Glutamatergic neuron (in vitro differentiated cells): ENCODE measurements at regions not wholly inside any gene's neighbourhood (a gene's known extent, or its start where the extent isn't known, plus 50 kb on each side); places are given as distances from the start of the nearest gene placed in this dataset.

Experiments
- DNase-seq: peaks from one replicate; pipeline ENCODE4 v3.0.0; 2022
- H3K27ac Mint-ChIP-seq: one replicate; pipeline ENCODE4 v1.8.0; 2020; ENCODE audit warnings: mild to moderate bottlenecking, mixed read lengths, inconsistent platforms; ENCODE audit not compliant: unreplicated experiment
- H3K27me3 Mint-ChIP-seq: one replicate; pipeline ENCODE4 v1.8.0; 2020; ENCODE audit warnings: mild to moderate bottlenecking, moderate library complexity, mixed read lengths, inconsistent platforms; ENCODE audit not compliant: unreplicated experiment
- H3K36me3 Mint-ChIP-seq: one replicate; pipeline ENCODE4 v1.8.0; 2020; ENCODE audit warnings: mild to moderate bottlenecking, mixed read lengths, inconsistent platforms; ENCODE audit not compliant: unreplicated experiment
- H3K4me1 Mint-ChIP-seq: one replicate; pipeline ENCODE4 v1.8.0; 2020; ENCODE audit warnings: mild to moderate bottlenecking, low read depth, mixed read lengths, inconsistent platforms; ENCODE audit not compliant: unreplicated experiment
- H3K4me3 Mint-ChIP-seq: one replicate; pipeline ENCODE4 v1.8.0; 2020; ENCODE audit warnings: mild to moderate bottlenecking, mixed read lengths, inconsistent platforms; ENCODE audit not compliant: unreplicated experiment
- H3K9me3 Mint-ChIP-seq: one replicate; pipeline ENCODE4 v1.8.0; 2020; ENCODE audit warnings: mild to moderate bottlenecking, moderate library complexity, mixed read lengths, inconsistent platforms; ENCODE audit not compliant: unreplicated experiment
- TF ChIP-seq, protein P1 (sequence below): fragments of 200-600 bp; sonication (generic); IDR thresholded peaks from one replicate; pipeline ENCODE4 v1.5.0; 2021; ENCODE audit not compliant: partially characterized antibody, unreplicated experiment

DNA sequence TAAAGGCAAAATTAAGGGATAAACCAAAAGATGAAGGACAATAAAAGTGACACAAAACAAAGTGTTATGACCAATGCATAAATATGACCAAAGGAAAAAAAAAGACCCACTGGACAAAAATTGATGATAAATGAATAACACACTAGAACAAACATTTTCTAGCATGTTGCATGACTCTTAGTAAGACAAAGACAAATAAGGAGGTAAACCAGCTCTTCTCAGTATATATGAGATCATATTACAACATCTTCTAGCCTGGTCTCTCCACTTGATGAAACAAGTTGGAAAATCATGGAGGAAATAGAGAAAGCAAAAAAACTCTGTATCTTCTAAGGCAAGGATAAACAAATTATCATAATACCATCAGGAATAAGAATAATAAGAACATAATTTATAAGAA is 163.9 kb upstream of the GBE1 start:
- no peak for DNase-seq
- Mint-ChIP-seq H3K27me3 (no peaks in the 10 kb centered on the region), H3K4me3 (no peak overlapping the region), H3K27ac (no peak overlapping the region), H3K9me3 (peaks cover 2% of the 10 kb centered on the region), H3K4me1 (peaks cover 3% of the 10 kb centered on the region), H3K36me3 (no peaks in the 10 kb centered on the region)
- TF ChIP-seq, protein P1, sequence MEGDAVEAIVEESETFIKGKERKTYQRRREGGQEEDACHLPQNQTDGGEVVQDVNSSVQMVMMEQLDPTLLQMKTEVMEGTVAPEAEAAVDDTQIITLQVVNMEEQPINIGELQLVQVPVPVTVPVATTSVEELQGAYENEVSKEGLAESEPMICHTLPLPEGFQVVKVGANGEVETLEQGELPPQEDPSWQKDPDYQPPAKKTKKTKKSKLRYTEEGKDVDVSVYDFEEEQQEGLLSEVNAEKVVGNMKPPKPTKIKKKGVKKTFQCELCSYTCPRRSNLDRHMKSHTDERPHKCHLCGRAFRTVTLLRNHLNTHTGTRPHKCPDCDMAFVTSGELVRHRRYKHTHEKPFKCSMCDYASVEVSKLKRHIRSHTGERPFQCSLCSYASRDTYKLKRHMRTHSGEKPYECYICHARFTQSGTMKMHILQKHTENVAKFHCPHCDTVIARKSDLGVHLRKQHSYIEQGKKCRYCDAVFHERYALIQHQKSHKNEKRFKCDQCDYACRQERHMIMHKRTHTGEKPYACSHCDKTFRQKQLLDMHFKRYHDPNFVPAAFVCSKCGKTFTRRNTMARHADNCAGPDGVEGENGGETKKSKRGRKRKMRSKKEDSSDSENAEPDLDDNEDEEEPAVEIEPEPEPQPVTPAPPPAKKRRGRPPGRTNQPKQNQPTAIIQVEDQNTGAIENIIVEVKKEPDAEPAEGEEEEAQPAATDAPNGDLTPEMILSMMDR, result no peak

DNA sequence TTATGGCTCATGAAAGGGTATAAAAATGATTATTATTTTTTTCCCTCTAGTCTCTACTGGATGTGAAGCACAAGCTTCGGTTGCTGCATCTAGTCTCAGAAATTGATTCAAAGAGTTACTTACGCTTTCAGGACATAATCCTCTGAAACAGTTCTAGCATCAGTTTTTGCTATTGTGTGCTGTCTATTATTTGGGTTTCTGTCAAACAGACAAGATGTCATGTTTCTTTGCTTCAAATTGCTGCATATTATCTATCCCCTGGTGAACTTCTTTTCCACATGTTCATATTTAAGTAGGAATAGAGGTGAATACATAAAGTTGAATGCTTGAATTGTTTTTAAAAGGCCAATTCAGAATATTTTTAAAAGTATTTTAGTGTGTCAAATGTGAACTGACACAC is 161.6 kb upstream of the GBE1 start:
- Mint-ChIP-seq H3K4me1 (peaks cover 3% of the 10 kb centered on the region), H3K36me3 (no peaks in the 10 kb centered on the region), H3K27ac (no peak overlapping the region), H3K9me3 (peaks cover 2% of the 10 kb centered on the region), H3K4me3 (no peak overlapping the region), H3K27me3 (no peaks in the 10 kb centered on the region)
- TF ChIP-seq, protein P1, result no peak
- no peak for DNase-seq

DNA sequence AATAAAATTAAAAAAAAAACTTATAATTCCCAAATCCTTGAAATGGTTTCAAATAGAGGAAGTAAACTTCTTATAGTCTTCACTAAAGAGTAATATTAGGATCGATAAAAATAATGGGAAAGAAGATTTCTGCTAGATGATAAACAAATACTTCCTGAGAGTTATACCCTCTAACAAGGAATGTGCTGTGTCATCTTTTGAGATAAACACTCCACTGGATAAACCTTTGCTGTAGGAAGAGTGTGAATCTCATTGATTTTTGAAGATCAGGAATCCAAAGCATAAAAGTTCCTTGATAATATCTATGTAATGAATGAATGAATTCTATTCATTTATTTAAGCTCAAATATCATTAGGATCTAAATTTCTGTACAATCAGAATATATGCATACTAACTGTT is 161.0 kb upstream of the GBE1 start:
- TF ChIP-seq, protein P1, result no peak
- Mint-ChIP-seq H3K9me3 (peaks cover 2% of the 10 kb centered on the region), H3K27me3 (no peaks in the 10 kb centered on the region), H3K4me3 (no peak overlapping the region), H3K4me1 (peaks cover 3% of the 10 kb centered on the region), H3K36me3 (no peaks in the 10 kb centered on the region), H3K27ac (no peak overlapping the region)
- no peak for DNase-seq

DNA sequence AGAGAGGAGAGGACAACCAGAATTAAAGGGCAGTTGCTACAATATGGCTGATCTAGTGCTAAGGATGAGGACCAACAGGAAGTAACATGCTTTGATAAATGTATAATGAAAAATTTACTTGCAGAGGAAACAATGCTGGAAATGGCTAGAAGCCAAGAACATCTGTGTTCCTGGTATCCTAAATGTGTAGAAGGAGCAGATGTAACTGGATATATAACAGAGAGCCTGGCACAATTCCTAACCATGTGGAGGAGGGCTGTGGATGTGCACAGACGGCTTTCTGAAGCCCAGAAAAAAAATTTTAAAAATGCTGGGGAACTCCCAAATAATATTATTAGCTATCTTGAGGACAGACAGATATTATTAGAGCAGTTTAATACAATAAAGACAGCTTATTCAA is 159.4 kb upstream of the GBE1 start:
- TF ChIP-seq, protein P1, result no peak

DNA sequence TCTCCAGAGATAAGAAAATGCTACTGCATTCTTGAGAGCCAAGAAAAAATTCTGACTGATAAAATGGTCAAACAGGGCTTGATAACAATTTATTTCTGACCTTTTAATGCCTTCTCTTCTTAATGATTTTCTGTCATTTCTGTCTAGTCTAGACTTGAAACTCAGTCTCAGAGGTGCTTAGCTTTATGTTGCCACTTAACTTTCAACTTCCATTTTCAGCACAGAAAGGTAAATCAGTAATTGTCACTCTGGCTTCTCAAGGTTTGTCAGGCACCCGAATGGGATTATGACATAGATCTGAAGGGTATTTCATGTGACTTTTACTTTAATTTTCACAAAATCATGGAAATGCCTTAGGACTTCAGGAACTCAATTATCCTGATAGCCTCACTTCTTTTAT is 155.4 kb upstream of the GBE1 start:
- no peak overlapping the region for H3K27ac Mint-ChIP-seq
- H3K36me3 Mint-ChIP-seq, result no peaks in the 10 kb centered on the region
- no peak overlapping the region for H3K4me3 Mint-ChIP-seq
- no peaks in the 10 kb centered on the region for H3K27me3 Mint-ChIP-seq
- H3K9me3 Mint-ChIP-seq, result peaks cover 2% of the 10 kb centered on the region
- peaks cover 3% of the 10 kb centered on the region for H3K4me1 Mint-ChIP-seq
- TF ChIP-seq, protein P1, result no peak
- DNase-seq, result no peak

More for the DNA sequence above, 159.4 kb upstream of the GBE1 start:
- no peaks in the 10 kb centered on the region for H3K36me3 Mint-ChIP-seq
- H3K27me3 Mint-ChIP-seq, result no peaks in the 10 kb centered on the region
- peaks cover 2% of the 10 kb centered on the region for H3K9me3 Mint-ChIP-seq
- H3K27ac Mint-ChIP-seq, result no peak overlapping the region
- no peak overlapping the region for H3K4me3 Mint-ChIP-seq
- DNase-seq, result no peak
- H3K4me1 Mint-ChIP-seq, result peaks cover 3% of the 10 kb centered on the region
